GM19025 (cell line): ENCODE measurements at regions not wholly inside any gene's neighbourhood (a gene's known extent, or its start where the extent isn't known, plus 50 kb on each side); places are given as distances from the start of the nearest gene placed in this dataset.
"Not testable (repeated sequence)": the region's sequence is repeated elsewhere in the genome, so short reads cannot be mapped to it uniquely, and the experiment has no call there.

ENCODE experiments used
- ATAC-seq: cut with Tn5 transposase; IDR thresholded peaks from one replicate; pipeline ENCODE4 v1.9.1; 2021; ENCODE audit warnings: mild to moderate bottlenecking, low read depth, moderate library complexity; ENCODE audit not compliant: unreplicated experiment

DNA sequence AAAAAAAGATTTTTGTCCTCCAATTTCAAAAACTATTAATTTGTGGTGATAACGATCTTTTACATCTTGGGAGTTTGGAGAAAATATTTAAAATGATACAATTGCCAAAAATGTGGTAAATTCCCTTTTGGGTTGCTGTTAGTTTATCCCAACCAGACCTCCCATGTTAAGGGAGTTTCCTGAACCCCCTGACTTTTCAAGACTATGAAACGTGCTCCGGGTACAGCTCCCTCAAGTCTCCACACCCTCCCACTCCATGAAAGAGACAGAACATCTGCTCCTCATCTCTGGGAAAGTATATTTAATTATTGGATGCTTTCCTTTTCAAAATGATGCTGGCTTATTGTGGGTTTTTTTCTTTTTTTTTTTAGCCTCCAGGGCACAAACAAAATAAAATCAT, 534.6 kb upstream of the NRP1 start:
- no peak for ATAC-seq

DNA sequence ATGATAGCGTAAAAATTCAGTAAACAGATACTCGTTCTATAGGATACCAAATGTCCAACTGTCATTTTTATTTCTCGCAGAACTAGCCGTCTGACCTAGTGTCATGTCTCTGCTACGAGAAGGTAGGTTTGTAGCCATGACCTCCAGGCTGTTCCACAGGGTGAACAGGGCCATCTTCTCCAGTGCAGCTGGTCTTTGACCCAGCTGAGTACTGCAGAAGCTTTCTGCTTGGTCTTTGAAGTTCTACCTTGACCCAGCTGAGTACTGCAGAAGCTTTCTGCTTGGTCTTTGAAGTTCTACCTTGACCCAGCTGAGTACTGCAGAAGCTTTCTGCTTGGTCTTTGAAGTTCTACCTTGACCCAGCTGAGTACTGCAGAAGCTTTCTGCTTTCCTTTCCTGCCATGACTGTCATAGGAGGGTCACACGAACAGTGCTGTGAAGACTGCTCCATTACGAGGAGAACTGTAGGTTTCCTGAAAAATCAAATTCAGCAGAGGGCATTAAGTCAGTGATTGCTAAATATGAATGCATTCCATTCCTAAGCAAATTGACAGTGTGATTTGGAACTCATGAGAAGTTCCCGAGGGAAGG, 532.8 kb upstream of the NRP1 start:
- ATAC-seq = not testable (repeated sequence)

DNA sequence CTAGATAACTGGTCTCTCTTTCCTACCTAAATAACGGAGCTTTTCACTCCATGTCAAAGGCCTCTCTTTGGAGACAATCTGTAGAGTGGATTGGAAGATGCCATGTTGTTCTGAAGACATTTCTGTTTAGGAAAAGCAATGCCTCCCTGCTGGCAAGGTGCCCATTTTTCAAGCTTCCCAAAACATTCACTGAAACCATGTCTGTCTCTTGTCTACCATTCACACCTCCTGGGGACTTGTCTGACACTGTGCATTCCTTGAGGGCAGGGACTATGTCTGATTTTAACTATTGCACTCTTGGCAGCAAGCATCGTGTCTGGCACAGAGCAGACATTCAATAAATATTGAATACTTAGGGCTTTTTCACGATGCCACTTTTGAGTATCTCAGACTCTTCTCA, 528.9 kb upstream of the NRP1 start:
- no peak for ATAC-seq

DNA sequence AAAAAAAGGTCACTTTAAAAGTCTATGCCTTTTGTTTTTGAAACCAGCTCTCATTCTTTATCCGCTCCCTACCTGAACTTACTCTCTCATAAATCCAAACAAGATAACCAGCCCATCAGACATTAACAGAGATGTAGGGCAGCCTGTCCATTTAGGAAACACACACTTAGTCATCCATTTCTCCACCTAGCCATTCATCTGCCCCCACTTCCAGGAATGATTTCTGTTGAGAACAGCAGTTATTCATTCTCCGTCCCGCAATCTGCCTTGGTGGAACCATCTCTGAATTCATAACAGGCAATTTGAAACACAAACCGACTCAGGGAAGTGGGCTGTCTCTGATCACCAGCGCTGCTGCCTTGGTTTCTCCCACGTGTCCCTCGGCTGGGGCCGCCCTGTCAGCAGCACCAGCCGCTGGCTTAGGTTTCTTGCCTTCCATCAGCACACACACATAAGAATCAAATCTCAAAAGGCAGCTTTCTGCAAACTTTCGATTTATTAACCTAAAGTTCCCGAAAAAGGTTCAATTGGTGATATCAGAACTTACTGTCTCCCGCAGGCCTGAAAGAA, 528.2 kb upstream of the NRP1 start:
- no peak for ATAC-seq

DNA sequence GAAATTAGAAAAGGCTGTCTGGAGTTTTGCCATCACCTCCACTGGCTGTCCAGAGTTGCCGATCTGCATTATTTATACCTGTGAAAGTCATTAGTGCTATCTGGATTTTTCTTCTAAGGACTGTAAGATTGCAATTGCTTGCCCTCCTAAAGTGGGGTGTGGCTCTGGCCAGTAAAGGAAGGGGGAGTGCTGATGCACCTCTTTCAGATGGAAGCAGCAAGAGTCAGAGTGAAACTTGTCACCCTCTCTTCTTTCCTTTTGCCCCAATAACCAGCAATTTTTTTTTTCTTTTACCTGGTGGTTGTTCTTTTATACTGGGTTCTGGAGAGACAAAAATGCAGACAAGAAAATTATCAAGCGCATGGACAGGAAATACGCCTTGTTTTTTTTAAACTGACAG, 527.4 kb upstream of the NRP1 start:
- ATAC-seq = no peak

DNA sequence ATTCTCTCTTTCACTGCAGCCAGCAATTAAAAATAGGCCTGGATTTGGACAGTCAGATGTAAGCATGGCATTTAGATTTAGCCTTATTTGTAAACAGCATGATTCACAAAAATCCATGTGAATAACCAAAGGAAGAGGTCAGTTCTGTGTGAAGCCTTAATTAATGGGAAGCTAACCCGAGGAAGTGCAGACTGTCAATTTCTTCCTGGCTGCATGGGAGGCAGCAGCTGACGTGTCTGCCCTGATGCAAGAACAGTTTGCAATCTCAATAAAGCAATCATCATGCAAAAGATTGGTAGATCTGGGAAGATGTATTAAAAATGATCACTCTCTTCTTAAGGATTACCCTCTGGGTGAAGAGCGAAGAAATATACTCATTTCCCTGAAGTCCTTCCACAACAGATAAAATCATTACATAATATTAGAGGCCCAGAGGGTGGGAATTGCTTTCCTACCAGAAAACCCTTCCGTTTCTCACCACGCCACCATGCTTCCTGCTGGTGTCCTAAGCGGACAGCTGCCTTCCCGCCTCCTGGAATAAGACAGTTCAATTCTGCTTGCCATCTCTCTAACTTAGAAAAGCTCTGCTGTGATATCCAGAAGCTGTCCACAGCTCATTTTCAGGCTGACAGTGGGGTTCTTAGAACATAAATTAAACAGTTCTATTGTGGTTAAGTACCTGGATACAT, 526.7 kb upstream of the NRP1 start:
- ATAC-seq = no peak

DNA sequence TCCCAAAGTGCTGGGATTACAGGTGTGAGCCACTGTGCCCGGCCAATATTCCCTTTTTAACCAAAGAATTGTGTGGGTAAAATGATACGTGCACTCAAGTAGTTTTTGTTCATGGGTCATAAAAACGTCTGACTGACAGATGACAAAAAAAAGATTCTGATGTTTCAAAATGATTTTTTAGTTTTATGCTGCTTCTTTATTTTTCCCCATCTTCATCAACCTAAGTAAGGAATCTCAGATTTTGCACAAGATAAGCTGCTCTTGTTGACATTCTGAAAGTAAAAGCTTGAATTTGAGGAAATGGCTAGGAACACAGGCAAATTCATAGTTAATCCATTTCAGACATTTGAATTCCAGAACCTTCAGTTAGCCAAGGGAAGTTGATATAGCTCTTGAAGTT, 526.1 kb upstream of the NRP1 start:
- ATAC-seq = no peak

DNA sequence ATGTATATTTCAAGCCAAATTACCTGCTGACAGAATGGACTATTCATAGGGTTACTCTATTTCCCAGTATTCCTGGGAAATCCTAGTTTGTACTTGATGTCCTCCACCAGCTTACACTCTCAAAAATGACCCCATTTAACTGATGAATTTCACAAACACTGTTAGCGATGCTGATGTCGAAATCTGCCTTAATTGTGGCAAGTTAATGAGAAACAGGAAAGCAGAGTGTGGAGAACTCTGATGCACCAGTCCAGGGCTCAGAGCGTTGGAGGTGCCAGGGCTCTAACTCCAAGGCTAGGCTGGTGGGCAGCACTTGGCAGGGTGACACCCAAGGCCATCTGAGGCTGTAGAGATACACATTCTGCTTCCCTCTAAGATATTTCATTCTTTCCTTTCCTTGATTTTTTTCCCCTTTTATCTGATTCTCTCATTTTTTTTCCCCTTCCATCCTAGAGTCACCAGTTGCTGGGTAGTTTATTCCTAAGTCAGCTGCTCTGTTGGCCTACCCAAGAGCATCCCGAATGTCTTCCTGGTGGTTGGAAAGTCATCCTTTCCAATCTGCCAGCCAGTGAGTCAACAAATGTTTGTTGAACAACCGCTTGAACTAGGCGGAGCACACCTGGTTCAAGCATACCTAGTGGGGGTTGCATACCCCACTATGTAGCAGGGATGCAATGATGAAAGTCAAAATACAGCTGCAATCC, 525.0 kb upstream of the NRP1 start:
- ATAC-seq = no peak

DNA sequence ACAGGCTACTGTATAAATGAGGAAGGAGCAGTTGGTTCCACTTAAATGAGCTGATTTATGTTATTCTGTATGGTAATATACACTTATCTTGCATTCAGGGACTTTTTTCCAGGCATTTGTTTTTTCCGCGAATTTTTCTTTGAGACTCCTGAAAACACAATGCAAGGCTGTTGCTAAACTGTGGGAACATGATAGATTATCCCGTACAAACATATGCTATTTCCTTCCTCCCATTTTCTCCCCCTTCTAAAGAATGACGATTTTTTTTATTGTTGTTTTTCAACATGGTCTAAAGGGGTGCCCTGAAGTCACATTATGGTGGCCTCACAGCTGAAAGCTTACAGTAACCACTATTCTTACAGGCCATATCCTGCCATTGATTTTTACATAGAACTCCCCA, 523.9 kb upstream of the NRP1 start:
- no peak for ATAC-seq

DNA sequence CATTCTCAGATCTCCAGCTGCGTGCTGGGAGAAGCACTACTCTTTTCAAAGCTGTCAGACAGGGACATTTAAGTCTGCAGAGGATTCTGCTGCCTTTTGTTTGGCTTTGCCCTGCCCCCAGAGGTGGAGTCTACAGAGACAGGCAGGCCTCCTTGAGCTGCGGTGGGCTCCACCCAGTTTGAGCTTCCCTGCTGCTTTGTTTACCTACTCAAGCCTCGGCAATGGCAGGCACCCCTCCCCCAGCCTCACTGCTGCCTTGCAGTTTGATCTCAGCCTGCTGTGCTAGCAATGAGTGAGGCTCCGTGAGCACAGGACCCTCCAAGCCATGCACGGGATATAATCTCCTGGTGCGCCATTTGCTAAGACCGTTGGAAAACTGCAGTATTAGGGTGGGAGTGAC, 518.8 kb upstream of the NRP1 start:
- not testable (repeated sequence) for ATAC-seq

DNA sequence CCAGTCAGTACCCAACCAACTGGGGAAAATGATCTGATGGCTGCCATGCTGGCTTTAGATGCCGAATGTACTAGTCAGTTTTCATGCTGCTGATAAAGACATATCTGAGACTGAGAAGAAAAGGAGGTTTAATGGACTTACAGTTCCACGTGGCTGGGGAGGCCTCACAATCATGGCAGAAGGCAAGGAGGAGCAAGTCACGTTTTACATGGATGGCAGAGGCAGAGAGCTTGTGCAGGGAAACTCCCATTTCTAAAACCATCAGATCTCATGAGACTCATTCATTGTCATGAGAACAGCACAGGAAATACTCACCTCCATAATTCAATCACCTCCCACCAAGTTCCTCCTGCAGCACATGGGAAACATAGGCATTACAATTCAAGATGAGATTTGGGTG, 508.9 kb upstream of the NRP1 start:
- ATAC-seq = no peak

DNA sequence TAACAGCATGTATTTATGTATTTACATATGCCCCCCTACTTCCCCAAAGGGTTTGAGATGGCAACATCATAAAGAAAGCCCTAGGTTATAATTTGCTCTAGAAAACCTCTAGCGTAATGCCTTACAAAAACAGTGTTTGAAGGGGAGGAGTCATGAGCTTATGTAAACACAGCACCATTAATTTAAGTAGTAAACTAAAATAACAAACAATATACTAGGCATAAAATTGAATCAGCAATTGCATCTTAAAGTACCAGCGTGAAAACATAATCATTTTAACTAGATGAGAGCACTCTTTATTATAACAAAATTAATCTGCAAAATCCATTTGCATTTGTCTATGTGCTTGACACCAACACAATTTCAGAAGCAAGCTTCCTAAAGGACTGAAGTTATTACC, 507.2 kb upstream of the NRP1 start:
- no peak for ATAC-seq

DNA sequence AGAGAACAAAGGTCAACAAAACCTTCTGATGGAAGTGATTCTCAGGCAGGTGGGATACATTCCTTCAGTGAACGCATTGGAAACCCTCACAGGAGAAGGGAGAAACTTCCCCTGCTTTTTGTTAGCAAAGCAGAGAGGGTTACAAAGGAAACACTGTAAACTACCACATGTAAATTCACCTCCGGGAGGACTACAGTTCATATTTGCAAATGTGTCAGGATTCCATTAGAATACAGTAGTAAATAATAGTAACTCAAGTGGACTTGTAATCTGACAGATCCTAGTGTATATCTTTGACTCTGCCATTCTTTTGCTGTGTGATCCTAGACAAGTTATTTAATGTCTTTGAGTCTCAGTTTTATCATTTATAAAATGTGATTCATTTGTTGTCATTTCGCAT, 504.3 kb upstream of the NRP1 start:
- no peak for ATAC-seq

DNA sequence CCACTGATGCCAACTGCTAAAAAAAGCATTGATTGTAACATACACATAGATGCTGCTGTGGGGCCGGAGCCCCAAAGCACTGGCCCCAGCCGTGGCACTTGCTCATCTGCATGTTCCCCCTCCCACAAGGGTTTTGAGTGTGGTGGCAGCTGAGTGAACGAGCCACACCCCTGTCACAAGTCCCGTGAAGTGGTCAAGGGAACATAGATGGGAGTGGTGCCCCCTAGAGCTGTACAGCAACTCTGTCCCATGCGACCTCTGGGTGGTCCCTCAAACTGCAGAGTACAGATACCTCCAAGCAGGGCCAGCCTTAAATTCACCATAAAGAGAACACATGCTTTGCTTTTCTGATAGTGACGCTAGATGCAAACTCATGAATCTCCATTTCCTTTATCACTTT, 503.3 kb upstream of the NRP1 start:
- no peak for ATAC-seq

DNA sequence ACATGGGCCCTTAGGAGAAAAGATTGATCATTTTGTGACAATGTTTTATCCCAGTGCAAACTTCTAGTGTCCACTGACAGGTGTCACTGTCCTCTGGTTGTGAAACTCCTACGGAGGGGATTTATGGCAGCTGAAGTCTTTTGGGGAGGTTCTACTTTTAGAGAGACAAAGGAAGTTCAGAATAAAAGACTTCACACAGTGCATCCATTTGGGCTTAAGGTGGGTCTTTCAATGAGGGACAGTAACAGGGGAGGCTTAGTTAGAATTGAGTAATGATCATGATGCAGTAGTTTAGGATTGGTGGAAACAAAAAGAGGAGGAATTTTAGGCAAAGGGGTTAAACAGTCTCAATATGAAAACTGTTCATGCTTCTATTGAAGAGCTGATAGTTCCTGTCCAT, 501.1 kb upstream of the NRP1 start:
- ATAC-seq = no peak

DNA sequence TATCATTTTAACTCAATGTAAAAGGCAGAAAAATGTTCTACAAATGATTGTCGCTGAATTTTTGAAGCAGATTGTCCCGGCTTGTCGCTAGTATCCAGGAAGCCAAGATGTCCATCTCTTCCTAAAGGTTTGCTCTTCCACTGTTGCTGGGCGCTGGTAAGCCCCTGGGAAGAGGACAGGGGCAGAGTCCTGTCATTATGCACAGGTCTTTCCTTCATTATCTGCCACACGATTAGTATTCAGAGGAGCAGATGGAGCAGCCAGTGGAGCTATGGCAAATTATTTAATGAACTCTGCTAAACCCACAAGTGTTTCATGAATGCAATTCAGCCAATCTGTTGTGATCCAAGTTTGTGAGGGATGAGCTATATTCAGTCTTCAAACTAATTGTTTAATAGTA, 499.1 kb upstream of the NRP1 start:
- ATAC-seq = no peak

DNA sequence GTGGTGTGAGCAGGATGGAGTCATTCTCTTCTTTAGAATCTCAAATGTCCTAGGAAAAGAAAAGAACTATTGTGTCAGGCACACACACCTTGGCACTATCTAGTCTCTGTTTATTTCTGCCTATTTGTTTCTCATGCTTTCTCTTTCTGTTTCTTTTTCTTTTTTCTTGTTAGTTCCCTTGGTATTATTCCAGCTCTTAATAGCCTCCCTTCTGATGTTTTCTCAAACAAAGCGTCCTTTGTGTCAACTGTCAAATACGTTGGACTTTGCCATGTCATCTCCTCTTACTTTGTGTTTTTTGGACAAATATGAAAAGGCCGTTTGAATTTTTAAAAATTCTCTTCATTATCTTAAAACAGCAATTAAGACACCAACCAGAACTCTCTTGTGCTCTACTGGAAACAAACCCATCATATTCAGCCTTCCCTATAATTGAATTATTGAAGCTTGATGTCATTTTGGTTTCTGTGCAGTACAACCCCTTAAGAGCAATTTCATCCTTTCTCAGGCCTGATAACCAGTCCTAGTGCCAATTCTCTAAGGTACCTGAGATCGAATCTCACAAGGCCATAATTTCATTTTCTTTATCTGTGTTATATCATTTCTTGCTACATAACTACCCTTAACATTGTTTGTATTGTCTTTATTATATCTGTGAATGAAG, 497.8 kb upstream of the NRP1 start:
- no peak for ATAC-seq

DNA sequence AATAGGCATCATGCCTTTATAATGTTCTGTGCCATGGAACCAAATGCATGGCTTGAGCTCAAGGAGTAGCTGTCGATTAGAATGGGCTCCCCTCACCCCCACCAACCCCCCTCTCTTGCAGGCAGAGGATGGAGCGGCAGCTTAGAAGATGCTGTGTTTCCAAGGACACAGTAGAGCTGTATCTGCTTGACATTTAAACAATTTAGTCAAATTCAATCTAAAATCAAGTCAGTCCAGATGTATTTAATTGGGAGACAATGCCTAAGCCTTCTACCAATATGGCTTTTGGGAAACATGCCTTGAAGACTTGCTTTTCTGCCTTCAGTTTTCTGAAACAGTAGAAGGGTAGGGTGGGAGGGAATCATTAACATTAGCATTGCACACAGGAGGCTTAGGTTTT, 497.1 kb upstream of the NRP1 start:
- ATAC-seq = no peak

DNA sequence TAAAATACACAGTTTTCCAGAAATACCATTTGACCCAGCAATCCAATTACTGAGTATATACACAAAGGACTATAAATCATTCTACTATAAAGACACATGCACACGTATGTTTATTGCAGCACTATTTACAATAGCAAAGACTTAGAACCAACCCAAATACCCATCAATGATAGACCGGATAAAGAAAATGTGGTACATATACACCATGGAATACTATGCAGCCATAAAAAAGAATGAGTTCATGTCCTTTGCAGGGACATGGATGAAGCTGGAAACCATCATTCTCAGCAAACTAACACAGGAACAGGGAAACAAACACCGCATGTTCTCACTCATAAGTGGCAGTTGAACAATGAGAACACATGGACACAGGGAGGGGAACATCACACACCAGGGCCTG, 495.4 kb upstream of the NRP1 start:
- not testable (repeated sequence) for ATAC-seq

DNA sequence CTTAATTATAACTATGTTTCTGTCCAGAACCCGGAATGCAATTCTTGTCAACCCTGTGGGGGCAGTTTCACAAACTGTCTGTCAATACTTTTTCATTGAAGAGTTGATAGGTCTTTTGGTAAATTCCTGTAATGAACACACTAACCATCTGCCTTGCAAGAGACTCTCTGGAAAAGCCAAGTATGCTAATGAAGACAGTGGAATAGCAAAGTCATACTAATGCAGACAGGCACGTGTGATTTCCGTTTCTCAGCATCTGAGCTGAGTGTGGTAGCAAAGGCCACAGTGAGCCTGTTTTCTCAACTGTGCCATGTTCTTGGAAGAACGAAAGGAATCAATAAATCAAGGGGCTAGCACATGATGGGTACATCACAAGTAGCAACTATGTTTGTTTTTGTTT, 494.1 kb upstream of the NRP1 start:
- ATAC-seq = no peak

DNA sequence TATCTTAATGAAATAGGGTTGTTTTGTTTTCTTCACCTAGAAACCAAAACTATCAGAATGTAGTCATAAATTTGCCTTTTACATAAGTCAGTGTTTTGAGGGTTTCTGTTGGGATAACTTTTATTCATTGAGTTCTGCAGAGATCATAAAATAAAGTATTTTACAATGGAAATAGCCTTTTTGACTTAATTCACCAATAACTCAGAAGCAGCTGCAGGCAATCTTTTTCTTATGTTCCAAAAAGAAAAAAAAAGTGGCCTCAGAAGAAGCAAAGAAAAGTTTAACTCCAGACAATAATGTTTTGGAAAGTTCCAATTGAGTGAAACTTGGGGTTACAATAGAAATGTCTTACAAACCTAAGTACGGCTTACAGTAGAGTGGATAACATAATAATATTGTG, 491.7 kb upstream of the NRP1 start:
- no peak for ATAC-seq
